HT1080 (cell line): ENCODE measurements at regions not wholly inside any gene's neighbourhood (a gene's known extent, or its start where the extent isn't known, plus 50 kb on each side); places are given as distances from the start of the nearest gene placed in this dataset.

Experiments
- DNase-seq: peaks from one replicate; pipeline ENCODE4 v3.0.0-alpha.2; 2015; ENCODE audit warnings: low read depth

DNA sequence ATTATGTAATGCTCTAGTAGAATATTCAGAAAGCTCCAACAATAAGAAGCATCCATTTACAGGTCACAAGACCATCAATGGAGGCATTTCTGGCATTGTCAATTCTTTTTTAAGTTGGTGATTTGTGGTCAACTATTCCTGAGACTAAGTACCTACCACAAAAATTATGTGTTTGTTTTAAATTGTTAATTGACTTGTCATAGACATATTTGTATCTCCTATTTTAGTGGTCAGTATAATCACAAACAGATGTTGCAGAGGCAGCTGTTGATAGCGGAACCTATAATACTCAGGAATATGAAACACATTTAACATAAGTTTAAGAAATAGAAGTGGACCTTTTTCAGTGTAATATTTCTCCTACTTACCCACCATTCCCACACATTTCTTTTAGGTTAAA lies 430.1 kb downstream of the CCDC85A start:
- DNase-seq, result no peak

DNA sequence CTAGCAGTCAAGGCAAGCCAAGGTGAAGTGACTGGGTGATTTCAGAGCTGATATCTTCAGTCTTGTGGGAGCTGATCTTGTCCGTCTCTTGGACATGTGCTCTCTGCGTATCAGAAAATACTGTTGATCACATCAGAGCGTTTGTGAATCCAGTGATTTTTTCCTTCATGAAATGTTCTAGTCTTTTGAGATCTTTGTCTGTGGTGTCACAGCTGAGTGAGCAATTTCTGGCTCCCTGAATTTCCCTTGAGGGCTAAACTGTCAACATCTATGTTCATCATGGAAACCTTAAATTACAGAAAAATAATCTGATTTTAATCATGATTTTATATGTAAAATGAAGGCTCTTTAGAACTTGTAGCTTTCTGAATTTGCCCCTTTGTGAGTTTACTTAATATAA lies 432.0 kb downstream of the CCDC85A start:
- no peak for DNase-seq

DNA sequence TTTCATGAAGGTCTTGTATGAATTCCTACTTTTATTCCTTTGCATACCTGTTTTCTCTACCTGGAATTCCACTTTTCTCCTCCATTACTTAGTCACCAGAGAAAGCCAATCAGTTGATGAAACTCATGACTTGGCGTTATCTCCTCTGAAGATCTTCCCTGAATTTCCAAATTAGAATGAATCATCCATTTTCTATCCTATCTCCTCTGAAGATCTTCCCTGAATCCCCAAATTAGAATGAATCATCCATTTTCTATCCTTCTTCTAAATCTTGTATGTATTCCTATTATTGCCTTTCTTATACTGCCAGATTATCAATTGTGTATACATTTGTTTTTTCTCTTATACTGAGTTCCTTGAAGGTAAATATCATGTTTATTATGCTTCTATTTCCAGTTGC lies 440.4 kb downstream of the CCDC85A start:
- no peak for DNase-seq

DNA sequence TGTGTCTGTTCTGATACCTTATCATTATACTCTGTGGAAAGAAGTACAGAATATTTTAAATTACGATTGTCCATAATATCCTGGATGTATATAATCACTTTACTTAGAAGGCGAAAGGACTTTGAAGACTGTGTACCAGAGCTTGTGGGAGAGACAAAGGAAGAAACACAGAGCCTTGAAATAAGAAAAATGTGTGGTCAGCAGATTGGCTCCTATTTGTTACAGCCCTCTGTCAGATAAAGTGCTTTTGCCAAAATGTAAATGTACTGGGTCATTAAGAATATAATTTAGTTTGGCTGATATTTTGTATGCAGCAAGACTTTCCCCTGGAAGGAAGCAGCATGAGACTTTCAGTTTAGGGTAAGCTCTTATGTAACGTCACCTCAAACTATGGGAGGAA lies 443.1 kb downstream of the CCDC85A start:
- DNase-seq, result no peak

DNA sequence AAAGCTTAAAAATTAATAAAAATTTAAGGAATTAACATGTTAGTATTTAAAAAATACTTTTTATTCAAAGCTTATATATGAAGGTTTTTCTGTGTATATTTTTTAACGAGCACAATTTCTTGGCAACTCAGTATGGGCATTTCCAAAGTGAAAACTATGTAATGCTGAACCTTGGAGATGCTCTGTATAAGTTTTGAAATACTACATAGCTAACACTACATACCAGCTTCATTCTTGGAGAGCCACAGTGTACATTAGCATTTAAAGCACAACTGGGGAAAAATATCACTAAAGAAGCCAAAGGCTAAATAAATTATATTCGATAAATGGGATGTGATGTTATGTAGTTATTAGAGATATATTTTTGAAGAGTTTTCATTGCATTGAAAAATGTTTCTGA lies 446.5 kb downstream of the CCDC85A start:
- DNase-seq, result no peak

DNA sequence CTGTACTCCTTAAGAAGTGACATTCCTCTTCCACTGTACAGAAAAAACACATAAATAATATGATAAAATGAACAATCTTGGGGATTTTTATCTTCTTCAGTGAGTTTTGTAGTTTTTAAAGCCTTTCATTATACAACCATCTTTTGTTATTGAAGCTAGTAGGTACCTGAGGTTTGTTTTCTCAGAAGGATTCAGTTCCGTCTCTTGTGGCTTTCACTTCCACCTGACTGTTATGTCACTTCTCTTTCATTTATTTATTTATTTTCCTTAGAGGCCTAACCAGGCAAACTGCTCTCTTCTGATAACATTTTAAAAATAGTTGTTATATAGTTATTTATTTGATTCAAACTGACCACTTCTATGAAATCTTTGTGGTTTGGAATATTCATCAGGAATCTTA lies 464.2 kb downstream of the CCDC85A start:
- no peak for DNase-seq

DNA sequence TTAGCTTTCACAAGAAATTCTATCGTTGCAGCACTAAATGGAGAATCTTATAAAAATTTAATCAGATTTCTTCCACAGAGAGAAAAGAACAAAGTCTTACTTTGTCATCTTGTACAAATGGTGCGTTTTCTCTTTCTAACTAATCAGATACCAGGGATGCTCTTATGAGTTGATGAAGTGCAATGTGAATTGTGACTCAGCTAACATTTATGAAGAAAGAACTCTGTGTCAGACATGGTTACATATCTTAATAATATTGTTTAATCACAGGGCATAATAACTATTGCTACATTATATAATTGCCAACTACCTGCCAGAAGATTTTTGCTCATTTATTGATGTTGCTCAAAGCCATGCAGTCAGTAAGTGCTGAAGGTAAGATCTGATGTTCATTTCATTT lies 465.0 kb downstream of the CCDC85A start:
- no peak for DNase-seq

DNA sequence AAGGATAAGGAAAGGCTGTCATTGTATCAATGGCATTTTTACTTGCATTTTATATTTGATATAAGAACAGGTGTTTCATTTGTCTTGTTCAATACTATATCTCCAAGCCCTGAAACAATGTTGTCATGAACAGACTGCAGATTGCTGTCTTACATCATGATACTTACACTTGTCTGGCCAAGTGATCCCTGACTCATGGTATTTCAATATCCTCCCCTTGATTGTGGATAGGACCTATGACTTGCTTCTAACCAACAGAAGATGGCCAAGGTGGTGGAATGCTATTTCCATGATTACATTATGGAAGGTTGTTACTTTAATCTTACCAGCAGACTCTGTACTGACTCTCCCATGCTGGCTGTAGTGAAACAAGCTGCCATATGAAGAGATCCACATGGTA lies 471.1 kb downstream of the CCDC85A start:
- no peak for DNase-seq

DNA sequence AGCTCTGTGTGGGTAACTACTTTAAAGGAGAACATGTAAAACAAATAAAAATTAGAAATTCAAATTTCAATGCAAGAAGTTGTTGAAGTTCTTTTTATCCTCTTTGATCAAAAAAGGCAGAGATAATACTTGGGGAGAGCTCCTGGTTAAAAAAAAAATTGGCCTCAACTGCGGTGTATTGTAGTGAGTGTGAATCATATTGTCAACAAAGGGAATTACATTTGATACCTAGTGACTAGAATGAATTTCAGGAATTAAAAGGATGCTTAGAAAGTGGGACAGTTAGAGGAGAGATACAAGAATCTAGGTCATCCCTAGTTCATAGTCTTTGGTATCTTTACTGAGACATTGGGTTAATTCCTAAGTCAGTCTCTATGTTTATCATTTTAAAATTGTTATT lies 473.0 kb downstream of the CCDC85A start:
- DNase-seq, result no peak

DNA sequence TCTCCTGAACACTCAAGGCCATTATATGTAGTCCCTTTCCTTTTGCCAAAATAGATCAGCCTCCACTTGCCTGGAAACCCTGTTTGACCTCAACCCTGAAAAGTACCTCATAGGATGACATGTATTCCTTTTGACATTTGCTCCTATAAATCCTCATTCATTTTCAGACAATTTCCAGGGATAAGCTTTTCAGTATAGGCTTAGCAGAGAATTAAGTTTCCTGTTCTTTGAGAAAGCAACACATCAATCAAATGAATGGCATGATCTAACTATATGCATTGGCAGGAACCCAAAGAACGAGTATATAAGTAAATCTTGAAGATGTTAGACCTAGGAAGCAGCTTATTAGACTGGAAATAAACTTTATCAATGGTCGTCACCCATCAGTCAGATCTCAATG lies 483.0 kb downstream of the CCDC85A start:
- no peak for DNase-seq

DNA sequence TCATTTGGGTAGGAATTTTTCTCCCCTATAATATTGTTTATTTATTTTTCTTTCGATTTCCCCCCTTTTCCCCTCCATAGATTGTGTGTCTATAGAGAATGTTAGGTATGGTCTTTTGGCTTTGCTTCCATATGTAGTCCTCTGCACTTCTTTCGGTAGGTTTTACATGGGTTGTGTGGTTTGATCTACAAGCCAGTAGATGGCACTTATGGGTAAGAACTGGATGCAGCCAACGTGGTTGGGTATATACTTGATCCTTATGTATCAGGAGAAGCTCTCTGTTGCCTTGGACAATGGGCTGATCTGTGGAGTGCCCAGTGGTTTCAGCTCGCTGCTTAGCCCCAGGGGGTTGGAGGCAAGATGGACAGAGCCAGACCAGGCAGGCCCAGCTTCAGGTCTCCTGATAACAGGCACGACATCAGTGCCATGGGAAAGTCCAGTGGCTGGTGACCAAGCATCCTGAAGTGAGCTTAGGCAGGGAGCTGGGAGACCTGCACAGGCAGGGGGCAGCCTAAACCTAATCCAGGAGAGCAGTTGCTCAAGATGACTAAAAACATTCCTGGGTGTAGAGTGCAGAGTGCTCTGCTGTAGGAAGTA lies 488.3 kb downstream of the CCDC85A start:
- DNase-seq, result peak; percentile 35

DNA sequence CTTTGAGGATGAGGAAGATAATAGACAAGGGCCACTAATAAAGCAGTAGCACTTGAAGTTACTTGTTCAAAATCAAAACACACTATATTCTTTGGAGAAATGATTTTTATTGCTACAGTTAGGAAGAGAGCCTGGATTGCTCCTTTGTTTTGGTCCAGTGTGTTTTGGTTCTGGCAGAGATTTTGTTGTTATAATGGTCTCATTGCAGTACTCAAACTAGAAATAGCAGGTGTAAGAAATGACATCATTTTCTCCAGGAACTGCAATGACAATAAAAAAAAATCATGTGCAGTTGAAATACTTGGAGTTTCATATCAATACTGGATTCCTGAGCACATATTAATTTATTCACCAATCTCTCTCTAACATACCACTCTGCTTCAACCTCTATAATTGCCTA lies 490.3 kb downstream of the CCDC85A start:
- DNase-seq, result no peak

DNA sequence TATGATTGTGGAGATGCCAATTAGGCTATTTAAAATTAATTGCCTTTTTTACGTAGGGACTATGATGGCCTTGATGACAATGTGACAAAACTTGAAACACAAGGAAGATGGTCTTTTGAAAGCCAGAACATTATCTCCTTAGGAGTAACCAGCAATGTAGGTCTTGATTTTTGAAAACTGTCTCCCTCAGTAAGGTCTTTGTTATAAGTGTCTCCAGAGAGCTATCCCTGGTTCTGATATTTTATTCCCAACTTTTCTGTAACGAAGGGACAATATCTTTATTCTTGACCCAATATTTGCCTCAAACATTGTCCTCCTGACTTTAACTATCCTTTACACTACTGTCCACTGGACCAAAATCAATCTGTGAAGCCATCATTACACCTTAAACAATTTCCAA lies 493.2 kb downstream of the CCDC85A start:
- no peak for DNase-seq

DNA sequence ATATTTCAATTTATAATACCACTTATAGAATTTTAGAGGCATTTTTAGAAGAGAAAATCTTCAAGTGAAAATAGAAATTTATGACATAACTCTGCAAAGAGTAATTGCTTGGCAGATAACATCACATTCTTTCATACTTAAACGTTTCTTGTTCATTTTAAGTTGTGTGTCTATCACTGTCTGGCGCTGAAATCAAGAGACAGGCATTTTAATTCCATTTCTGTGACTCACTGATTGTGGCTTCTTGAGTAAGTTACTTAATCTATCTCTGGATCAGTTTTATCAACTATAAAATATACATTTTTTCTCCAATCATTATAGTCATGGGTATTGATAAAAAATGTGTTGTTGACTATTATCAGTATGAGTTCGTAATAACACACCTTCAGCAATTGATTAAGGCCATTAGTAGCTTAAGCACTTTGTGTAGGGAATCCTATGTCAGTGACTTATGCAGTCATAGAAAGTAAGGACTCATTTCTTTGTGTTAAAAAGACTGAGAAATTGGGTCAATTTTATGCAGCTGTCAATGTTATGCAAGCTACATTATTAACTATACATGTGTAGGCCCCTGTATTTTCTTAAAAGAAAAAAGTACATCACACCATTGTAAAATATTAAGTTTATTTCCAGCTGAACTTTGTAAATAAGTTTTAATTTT lies 497.3 kb downstream of the CCDC85A start:
- peak; percentile 41 for DNase-seq

DNA sequence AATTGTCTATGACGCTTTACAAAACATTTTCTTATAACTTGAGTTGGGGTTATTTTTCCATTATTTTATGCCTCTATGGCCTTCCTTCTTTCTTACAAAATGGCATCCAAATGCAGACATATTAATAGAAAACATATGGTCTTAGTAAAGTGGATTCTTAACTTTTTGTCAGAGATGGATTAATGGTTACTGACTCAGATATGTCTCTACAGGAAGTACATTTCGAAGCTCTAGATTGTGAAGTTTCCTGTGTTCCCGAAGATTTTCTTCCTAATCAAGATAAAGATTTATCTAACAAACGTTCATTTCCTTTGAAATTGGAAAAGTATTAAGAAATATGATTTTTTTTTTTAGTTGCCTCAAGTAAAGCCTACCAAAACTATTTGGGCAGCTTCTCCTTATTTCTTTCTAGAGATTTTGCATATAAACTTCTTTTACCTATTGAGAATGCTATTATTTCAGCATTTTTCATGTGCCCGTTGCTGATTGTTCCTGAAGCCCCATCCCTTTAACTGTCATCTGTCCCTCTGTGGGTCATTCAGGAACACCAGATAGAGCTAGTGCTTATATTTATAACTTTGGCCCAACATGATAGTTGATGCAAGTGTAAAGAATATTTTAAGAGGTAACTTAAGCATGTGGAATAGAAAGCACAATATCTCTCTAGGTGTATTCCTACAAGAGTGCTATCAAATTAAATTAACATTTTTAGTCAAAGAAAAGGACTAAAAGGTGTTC lies 498.0 kb downstream of the CCDC85A start:
- no peak for DNase-seq

DNA sequence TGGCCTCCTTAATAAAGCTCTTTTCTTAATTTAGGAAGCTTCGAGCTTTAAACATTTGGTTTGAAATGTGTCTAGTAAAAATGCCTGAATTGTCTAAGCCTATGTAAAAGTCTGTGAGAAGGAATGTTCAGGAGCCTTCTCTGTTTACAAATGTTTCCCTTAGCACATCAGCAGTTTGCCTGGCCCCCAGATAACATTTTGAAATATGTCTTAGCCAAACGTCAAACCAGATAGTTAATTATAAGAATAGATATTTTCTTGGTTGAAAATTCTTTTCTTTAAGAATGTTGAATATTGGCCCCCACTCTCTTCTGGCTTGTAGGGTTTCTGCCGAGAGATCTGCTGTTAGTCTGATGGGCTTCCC lies 498.6 kb downstream of the CCDC85A start:
- DNase-seq, result no peak

DNA sequence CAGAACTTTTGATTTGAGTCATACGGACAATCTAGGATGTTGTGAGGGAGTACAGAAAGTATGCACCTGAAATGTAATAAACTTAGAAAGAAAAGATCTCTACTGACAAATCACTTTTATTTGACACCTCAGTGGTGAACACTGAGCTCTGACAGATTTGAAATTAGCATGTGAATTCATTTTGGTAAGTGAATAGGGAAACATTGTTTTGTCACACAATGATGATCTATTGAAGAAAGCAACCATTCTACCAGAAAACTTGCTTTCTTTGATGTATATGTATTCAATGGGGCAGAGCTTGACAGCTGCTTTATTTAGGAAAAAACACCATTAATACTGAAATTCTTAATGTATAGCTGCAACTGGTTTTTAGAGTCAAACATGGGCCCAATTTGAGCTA lies 500.5 kb downstream of the CCDC85A start:
- no peak for DNase-seq

DNA sequence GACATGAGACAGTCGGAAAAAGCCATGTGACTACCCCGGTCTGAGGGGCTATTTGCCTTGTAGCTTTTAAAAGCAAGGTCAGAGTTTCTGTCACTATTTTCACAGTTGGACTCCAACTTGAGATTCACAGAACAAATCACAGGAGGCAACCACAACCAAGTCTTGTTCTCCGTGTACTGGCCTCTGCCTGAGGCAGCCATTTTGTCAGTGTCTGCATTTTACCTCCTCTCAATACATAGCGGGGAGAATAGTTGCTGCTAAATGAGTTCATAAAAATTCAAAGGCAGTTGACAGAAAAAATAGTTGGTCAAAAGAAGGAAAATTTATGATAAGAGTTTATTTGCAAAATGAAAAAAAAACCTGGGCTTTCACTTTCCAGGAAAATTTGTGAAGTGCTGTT lies 501.4 kb downstream of the CCDC85A start:
- no peak for DNase-seq

DNA sequence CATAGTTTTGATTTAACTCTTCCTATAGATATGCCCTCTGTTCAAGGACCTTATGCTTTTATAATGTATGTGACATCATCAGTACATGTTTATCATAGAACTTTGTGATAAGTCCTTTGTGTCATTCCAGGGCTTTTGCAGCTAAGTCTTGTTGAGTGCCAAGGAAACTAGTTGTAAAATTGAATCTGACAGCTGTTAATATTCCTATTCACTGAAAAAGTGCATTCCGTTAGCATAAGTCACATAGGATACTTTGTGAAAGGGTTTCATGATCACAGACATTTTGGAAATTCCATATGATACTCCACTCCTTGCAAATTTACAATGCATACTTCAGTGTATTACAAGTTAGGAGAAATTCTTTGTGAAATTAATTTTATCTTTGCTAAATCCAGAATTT lies 503.4 kb downstream of the CCDC85A start:
- no peak for DNase-seq

DNA sequence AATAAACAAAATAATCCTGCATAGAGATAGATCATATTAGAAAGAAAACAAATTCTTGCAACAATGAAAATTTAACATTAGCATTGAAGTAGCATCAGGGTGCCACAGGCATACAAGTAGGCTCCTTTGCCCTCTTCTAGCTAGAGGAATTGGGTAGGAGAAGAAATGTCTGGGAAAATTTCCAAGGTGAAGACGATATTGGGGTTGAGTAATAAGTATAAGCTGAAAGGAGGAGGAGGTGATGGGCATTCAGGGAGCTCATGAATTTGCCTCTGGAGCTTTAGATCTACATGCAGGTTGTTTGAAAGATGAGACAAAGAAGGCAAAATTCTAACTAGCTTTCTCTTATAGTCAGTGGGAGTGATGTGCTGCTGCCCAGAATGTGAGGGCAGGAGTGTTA lies 504.9 kb downstream of the CCDC85A start:
- no peak for DNase-seq

DNA sequence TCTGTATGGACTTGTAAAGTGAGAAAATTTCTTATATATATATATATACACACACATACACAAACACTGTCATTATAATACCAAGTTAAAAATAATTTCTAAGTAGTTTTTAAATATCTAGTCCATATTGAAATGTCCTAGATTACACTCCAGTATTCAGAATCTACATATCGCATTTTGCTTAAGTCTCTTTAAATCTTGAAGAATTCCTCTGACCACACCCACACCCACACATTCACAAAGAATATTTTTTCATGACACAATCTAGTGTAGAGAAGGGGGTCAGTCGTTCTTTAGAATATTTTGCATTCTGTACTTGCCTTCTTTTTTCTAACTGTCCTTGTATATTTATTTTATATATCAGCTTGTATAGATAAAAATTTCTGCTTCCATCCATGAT lies 509.7 kb downstream of the CCDC85A start:
- DNase-seq, result no peak

DNA sequence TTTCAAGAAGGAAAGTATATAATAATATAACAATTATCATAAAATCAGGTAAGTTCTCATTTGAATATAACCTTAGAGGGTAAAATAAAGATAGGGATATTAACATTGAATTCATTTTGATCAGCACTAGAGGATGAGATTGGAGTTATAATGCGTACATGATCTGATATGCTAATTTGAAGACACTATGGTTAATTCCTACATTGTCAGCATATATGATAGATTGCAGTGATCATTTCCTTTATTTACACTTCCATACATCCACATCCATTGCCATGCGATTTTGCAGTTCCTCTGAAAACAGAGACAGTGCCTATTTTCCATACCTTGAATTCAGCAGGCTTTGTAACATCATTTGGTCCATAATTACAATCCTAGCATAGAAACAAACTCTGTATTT lies 519.2 kb downstream of the CCDC85A start:
- DNase-seq, result no peak

DNA sequence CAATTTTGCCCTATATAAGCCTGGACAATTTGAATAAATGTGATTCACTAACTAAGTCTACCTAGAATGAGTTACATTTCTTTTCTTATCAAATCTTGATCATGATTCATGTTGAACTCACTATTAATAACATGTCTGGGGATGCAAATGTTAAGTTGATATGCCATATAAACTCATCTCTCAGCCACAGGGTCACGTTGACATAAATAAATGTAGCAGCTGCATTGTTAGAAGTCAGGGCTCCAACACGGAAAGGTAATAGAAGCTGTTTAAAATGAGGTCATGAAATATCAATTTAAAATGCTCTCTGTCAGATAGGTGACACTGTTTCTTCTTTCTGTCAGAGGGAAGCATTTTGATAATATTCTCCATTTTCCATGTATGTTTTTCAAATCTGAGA lies 521.9 kb downstream of the CCDC85A start:
- no peak for DNase-seq
